NCI-H510A treated with DMSO at 0.1 percent for 48 hours (cell line): ENCODE measurements at regions not wholly inside any gene's neighbourhood (a gene's known extent, or its start where the extent isn't known, plus 50 kb on each side); places are given as distances from the start of the nearest gene placed in this dataset.
"Not testable (repeated sequence)": the region's sequence is repeated elsewhere in the genome, so short reads cannot be mapped to it uniquely, and the experiment has no call there.

Experiments used
- DNase-seq: peaks from one replicate; lab custom pipeline; 2025; lab: John Stamatoyannopoulos, UW

GRCh38 chr6:96276305-96276704 is 245.3 kb upstream of the UFL1 start:
- no peak for DNase-seq

- DNase-seq = no peak
Observed at GRCh38 chr6:96276856-96277255, 244.8 kb upstream of the UFL1 start.

- DNase-seq = no peak
Observed at GRCh38 chr6:96279084-96279483, 242.5 kb upstream of the UFL1 start.

- DNase-seq = no peak
Observed at GRCh38 chr6:96286503-96286902, 235.1 kb upstream of the UFL1 start.

- no peak for DNase-seq
Observed at GRCh38 chr6:96299525-96299924, 222.1 kb upstream of the UFL1 start.

GRCh38 chr6:96301023-96301422 is 220.6 kb upstream of the UFL1 start:
- DNase-seq = no peak

- DNase-seq = no peak
Observed at GRCh38 chr6:96301781-96302180, 219.8 kb upstream of the UFL1 start.

- DNase-seq = no peak
Observed at GRCh38 chr6:96302991-96303390, 218.6 kb upstream of the UFL1 start.

GRCh38 chr6:96304997-96305396 is 216.6 kb upstream of the UFL1 start:
- peak; percentile 9 for DNase-seq

GRCh38 chr6:96330884-96331283 is 190.7 kb upstream of the UFL1 start:
- no peak for DNase-seq

- DNase-seq = no peak
Observed at GRCh38 chr6:96340164-96340563, 181.4 kb upstream of the UFL1 start.

GRCh38 chr6:96345501-96345900 is 176.1 kb upstream of the UFL1 start:
- DNase-seq = no peak

GRCh38 chr6:96381246-96381645 is 140.4 kb upstream of the UFL1 start:
- DNase-seq = no peak

GRCh38 chr6:96391776-96392360 is 129.7 kb upstream of the UFL1 start:
- DNase-seq = peak; percentile 60

GRCh38 chr6:96394727-96395126 is 126.9 kb upstream of the UFL1 start:
- peak; percentile 2 for DNase-seq

GRCh38 chr6:96410467-96410866 is 111.1 kb upstream of the UFL1 start:
- no peak for DNase-seq

- DNase-seq = no peak
Observed at GRCh38 chr6:96420294-96420693, 101.3 kb upstream of the UFL1 start.

GRCh38 chr6:96433950-96434349 is 87.7 kb upstream of the UFL1 start:
- DNase-seq = no peak

- no peak for DNase-seq
Observed at GRCh38 chr6:96436398-96436797, 85.2 kb upstream of the UFL1 start.

- DNase-seq = not testable (repeated sequence)
Observed at GRCh38 chr6:96437228-96437627, 84.4 kb upstream of the UFL1 start.

- no peak for DNase-seq
Observed at GRCh38 chr6:96450082-96450769, 71.4 kb upstream of the UFL1 start.

- DNase-seq = no peak
Observed at GRCh38 chr6:96450770-96451130, 70.9 kb upstream of the UFL1 start.

GRCh38 chr6:96458771-96459170 is 62.8 kb upstream of the UFL1 start:
- no peak for DNase-seq

- DNase-seq = peak; percentile 81
Observed at GRCh38 chr6:96460052-96460700, 61.4 kb upstream of the UFL1 start.
